ENCODE measurements at regions not wholly inside any gene's neighbourhood (a gene's known extent, or its start where the extent isn't known, plus 50 kb on each side); places are given as distances from the start of the nearest gene placed in this dataset.

- no peak for DNase-seq
- Histone ChIP-seq H3K36me3 (no peaks in the 10 kb centered on the region), H3K27ac (no peak overlapping the region), H3K9me3 (ENCODE audit: severe bottlenecking) (peaks cover 5% of the 10 kb centered on the region), H3K4me3 (ENCODE audit: low read depth, low read length) (no peak overlapping the region), H3K27me3 (ENCODE audit: insufficient read depth, low read depth, severe bottlenecking) (no peaks in the 10 kb centered on the region)
- TF ChIP-seq CTCF (IDR thresholded peaks at IDR 0.05; ENCODE audit: low read depth, low read length): no peak
Measured at GRCh38 chr9:7869340-7869739, 69.8 kb upstream of the DMAC1 start.

- H3K4me3 ChIP-seq (ENCODE audit: low read depth, low read length): no peak overlapping the region
Measured at GRCh38 chr9:7862170-7862569, 62.6 kb upstream of the DMAC1 start.

GRCh38 chr9:7861086-7861485 is 61.5 kb upstream of the DMAC1 start:
- DNase-seq: no peak
- H3K9me3 ChIP-seq (ENCODE audit: severe bottlenecking): peaks cover 3% of the 10 kb centered on the region
- no peaks in the 10 kb centered on the region for H3K27me3 ChIP-seq (ENCODE audit: insufficient read depth, low read depth, severe bottlenecking)
- no peak for TF ChIP-seq CTCF (IDR thresholded peaks at IDR 0.05; ENCODE audit: low read depth, low read length)
- no peak overlapping the region for H3K4me3 ChIP-seq (ENCODE audit: low read depth, low read length)
- no peaks in the 10 kb centered on the region for H3K36me3 ChIP-seq
- H3K27ac ChIP-seq: no peak overlapping the region

More at GRCh38 chr9:7862170-7862569, 62.6 kb upstream of the DMAC1 start:
- Histone ChIP-seq H3K36me3 (no peaks in the 10 kb centered on the region), H3K27me3 (ENCODE audit: insufficient read depth, low read depth, severe bottlenecking) (no peaks in the 10 kb centered on the region), H3K9me3 (ENCODE audit: severe bottlenecking) (peaks cover 3% of the 10 kb centered on the region), H3K27ac (no peak overlapping the region)
- no peak for DNase-seq
- no peak for TF ChIP-seq CTCF (IDR thresholded peaks at IDR 0.05; ENCODE audit: low read depth, low read length)

- Histone ChIP-seq H3K36me3 (no peaks in the 10 kb centered on the region), H3K27ac (no peak overlapping the region), H3K27me3 (ENCODE audit: insufficient read depth, low read depth, severe bottlenecking) (no peaks in the 10 kb centered on the region), H3K4me3 (ENCODE audit: low read depth, low read length) (no peak overlapping the region), H3K9me3 (ENCODE audit: severe bottlenecking) (peaks cover 3% of the 10 kb centered on the region)
- DNase-seq: no peak
- no peak for TF ChIP-seq CTCF (IDR thresholded peaks at IDR 0.05; ENCODE audit: low read depth, low read length)
Measured at GRCh38 chr9:7860335-7860709, 60.7 kb upstream of the DMAC1 start.

GRCh38 chr9:7859701-7860334 is 60.2 kb upstream of the DMAC1 start:
- DNase-seq: no peak
- no peak for TF ChIP-seq CTCF (IDR thresholded peaks at IDR 0.05; ENCODE audit: low read depth, low read length)

GRCh38 chr9:7858166-7858565 is 58.6 kb upstream of the DMAC1 start:
- DNase-seq: no peak
- H3K36me3 ChIP-seq: no peaks in the 10 kb centered on the region

More at GRCh38 chr9:7859701-7860334, 60.2 kb upstream of the DMAC1 start:
- H3K9me3 ChIP-seq (ENCODE audit: severe bottlenecking): peaks cover 3% of the 10 kb centered on the region
- no peak overlapping the region for H3K4me3 ChIP-seq (ENCODE audit: low read depth, low read length)
- H3K36me3 ChIP-seq: no peaks in the 10 kb centered on the region
- no peak overlapping the region for H3K27ac ChIP-seq
- no peaks in the 10 kb centered on the region for H3K27me3 ChIP-seq (ENCODE audit: insufficient read depth, low read depth, severe bottlenecking)

More at GRCh38 chr9:7858166-7858565, 58.6 kb upstream of the DMAC1 start:
- Histone ChIP-seq H3K4me3 (ENCODE audit: low read depth, low read length) (no peak overlapping the region), H3K9me3 (ENCODE audit: severe bottlenecking) (peaks cover 3% of the 10 kb centered on the region), H3K27ac (no peak overlapping the region), H3K27me3 (ENCODE audit: insufficient read depth, low read depth, severe bottlenecking) (no peaks in the 10 kb centered on the region)
- no peak for TF ChIP-seq CTCF (IDR thresholded peaks at IDR 0.05; ENCODE audit: low read depth, low read length)
